ENCODE measurements at regions not wholly inside any gene's neighbourhood (a gene's known extent, or its start where the extent isn't known, plus 50 kb on each side); places are given as distances from the start of the nearest gene placed in this dataset.

DNA sequence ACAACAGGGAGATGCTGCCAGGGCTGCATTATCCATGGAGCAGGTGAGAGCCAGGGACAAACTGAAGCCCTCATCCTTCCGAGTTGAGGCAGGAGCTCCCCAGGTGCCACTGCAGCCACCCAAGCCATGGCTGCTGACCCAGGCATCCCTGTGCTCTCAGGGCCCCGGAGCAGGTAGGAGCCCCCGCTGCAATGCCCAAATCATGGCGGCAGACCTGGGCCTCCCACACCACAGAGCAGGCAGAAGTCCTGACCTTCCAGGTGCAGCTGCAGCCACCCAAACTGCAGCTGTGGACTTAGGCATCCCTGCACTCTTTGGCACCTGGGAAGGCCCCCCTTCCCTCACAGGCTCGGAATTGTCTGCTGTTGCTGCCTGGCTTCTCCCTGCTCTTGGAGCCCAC, 443.6 kb downstream of the ARAP2 start:
- no peak for DNase-seq
- Histone ChIP-seq H3K27ac (no peak overlapping the region), H3K36me3 (no peaks in the 10 kb centered on the region), H3K4me1 (no peaks in the 10 kb centered on the region), H3K27me3 (no peaks in the 10 kb centered on the region), H3K9me3 (peaks cover 0 to 30% (median 23%) of the 10 kb centered on the region in 4 donors), H3K4me3 (no peak overlapping the region)
- TF ChIP-seq EP300 (IDR thresholded peaks at IDR 0.05): no peak
- TF ChIP-seq CTCF (IDR thresholded peaks at IDR 0.05): no peak
- TF ChIP-seq POLR2A (IDR thresholded peaks at IDR 0.05): no peak
- TF ChIP-seq POLR2AphosphoS5 (IDR thresholded peaks at IDR 0.05): no peak
- 86 to 93% (median 91%) methylated on average over 4 to 5 of the region's 5 CpGs; no CpG with 5 or more reads in 1 of the 5 donors for WGBS, 5 donors
- intact Hi-C loops (cut with DNase I; ENCODE audit: low total_unique reads): no loop called here

- Histone ChIP-seq H3K27ac (no peak overlapping the region), H3K27me3 (no peaks in the 10 kb centered on the region), H3K4me3 (no peak overlapping the region), H3K9me3 (peaks cover 0 to 16% (median 11%) of the 10 kb centered on the region in 4 donors), H3K36me3 (no peaks in the 10 kb centered on the region), H3K4me1 (no peaks in the 10 kb centered on the region)
- intact Hi-C loops (cut with DNase I; ENCODE audit: low total_unique reads): no loop called here
- no peak for TF ChIP-seq EP300 (IDR thresholded peaks at IDR 0.05)
- TF ChIP-seq POLR2AphosphoS5 (IDR thresholded peaks at IDR 0.05): no peak
- TF ChIP-seq CTCF (IDR thresholded peaks at IDR 0.05): no peak
- no peak for TF ChIP-seq POLR2A (IDR thresholded peaks at IDR 0.05)
- WGBS, 5 donors: 50 to 80% (median 67%) methylated on average over 2 of the region's 2 CpGs
- DNase-seq: no peak
These were observed 441.7 kb downstream of the ARAP2 start for GRCh38 chr4:35802644-35803043.

DNA sequence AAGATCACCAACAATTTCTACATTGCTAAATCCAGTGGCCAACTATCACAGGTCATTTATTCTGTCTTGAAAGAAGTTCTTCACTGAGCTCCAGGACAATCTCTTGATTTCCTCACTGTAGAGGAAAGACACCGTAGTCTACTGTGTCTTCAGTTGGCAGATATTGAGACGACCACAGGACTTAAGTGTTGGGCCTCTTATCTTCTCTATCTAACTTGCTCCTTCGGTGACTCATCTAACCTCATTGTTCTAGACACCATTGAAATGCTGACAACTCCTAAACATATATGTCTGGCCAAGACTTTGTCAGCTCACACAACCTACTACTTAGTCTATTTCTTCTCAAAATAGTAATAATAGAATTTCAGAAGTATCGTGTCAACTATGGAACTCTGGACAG, 425.8 kb downstream of the ARAP2 start:
- no peaks in the 10 kb centered on the region for H3K36me3 ChIP-seq
- H3K4me1 ChIP-seq: no peaks in the 10 kb centered on the region
- TF ChIP-seq POLR2A (IDR thresholded peaks at IDR 0.05): no peak
- no peak for TF ChIP-seq CTCF (IDR thresholded peaks at IDR 0.05)
- TF ChIP-seq EP300 (IDR thresholded peaks at IDR 0.05): no peak
- TF ChIP-seq POLR2AphosphoS5 (IDR thresholded peaks at IDR 0.05): no peak
- no peak overlapping the region for H3K4me3 ChIP-seq
- no peaks in the 10 kb centered on the region for H3K27me3 ChIP-seq
- no peak overlapping the region for H3K27ac ChIP-seq
- 69 to 79% (median 75%) methylated on average over 4 of the region's 4 CpGs for WGBS, 5 donors
- intact Hi-C loops (cut with DNase I; ENCODE audit: low total_unique reads): no loop called here
- no peak for DNase-seq
- no peaks in the 10 kb centered on the region for H3K9me3 ChIP-seq

- WGBS, 5 donors: 74 to 90% (median 82%) methylated on average over 1 of the region's 1 CpG
- Histone ChIP-seq H3K36me3 (no peaks in the 10 kb centered on the region), H3K27ac (no peak overlapping the region), H3K27me3 (no peaks in the 10 kb centered on the region), H3K4me3 (no peak overlapping the region), H3K9me3 (no peaks in the 10 kb centered on the region), H3K4me1 (no peaks in the 10 kb centered on the region)
- TF ChIP-seq CTCF (IDR thresholded peaks at IDR 0.05) (no peak), POLR2AphosphoS5 (IDR thresholded peaks at IDR 0.05) (no peak), EP300 (IDR thresholded peaks at IDR 0.05) (no peak), POLR2A (IDR thresholded peaks at IDR 0.05) (no peak)
- no peak for DNase-seq
- intact Hi-C loops (cut with DNase I; ENCODE audit: low total_unique reads): no loop called here
These were observed 424.3 kb downstream of the ARAP2 start for GRCh38 chr4:35820003-35820402.

All from stomach (tissue), 8 donors.